Hematopoietic multipotent progenitor cell (in vitro differentiated cells): ENCODE measurements at regions not wholly inside any gene's neighbourhood (a gene's known extent, or its start where the extent isn't known, plus 50 kb on each side); places are given as distances from the start of the nearest gene placed in this dataset.

Experiments
- DNase-seq, 3 donors: peaks; one replicate each; pipeline ENCODE4 v3.0.0-alpha.2; 2011 to 2015; ENCODE audit warnings: low read depth in 2 of 3, low spot score in 2 of 3

GRCh38 chr13:24074678-24075077 is 85.8 kb upstream of the SPATA13 start:
- DNase-seq, result peak in 1 of 3 donors; percentile 40

DNA sequence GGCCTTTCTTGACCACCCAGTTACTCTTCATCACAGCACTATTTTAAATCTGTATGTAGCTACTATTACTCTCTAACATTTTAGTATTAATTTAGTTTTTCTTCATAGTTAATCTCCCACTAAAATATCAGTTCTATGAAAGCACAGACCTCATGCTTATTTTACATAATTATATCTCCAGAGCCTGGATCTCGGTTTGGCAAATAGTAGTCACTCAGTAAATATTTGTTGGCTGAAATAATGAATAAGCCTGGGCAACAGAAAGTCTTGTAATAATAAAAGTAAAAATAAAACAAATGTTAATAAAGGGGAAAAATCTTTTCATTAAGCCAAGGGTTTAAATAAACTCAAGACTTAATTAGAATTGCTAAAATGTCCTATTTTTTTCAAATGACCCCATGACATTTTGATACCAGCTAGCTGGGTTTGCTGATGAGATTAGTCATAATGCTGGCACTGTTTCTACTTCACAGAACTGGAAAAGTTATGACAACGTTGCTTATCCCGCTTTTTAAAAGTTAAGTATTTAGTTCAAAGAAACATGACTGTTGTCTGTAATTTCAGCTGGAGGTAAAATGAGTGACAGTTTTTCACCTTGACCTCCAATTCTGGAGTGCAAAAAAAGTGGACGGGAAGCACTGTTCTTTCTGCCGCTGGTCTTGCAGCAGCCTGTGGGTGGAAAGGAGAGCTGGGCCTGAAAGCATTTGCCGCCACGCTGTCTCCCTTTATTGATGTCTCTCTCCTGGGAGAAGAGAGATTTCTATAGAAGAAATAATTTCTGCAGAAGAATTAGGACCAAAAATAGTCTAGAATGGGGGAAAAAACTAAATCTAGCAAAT is 85.2 kb upstream of the SPATA13 start:
- DNase-seq, result no peak

DNA sequence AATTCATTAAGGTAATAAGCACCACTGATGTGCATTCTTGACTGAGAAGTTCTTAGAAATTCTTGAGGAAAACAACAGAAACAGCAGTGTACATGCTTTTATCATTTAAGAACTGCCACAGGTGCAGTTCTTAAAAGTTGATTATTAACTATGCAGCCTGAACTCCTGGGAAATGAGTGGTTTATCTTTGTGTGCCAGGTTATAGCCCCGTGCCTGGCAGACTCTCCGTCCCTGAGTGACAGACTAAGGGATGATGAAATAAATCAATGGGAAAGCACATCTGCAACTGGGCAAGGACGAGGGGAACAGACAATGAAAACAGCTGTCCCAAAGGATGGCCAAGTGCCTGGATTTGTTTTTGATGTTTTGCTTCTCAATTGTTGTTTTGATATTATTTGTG is 84.4 kb upstream of the SPATA13 start:
- no peak for DNase-seq

DNA sequence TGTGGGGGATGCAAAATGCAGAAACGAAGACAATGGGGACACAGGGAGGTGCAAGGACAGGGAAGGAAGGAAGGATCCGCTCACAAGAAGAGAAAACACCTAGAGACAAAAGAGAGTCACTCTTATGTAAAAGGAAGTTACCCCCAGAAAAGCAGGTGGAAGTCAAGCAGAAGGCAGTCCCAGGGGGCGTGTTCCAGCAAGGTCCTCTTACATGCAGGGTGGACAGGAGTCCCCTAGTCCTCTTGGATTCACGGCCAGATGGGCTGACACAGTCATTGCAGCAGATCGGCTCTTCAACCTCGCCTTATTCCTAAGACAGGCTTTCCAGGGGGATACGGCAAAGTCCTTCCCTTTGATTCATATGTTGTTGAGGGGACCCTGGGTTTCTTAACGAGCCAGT is 83.9 kb upstream of the SPATA13 start:
- DNase-seq, result no peak

DNA sequence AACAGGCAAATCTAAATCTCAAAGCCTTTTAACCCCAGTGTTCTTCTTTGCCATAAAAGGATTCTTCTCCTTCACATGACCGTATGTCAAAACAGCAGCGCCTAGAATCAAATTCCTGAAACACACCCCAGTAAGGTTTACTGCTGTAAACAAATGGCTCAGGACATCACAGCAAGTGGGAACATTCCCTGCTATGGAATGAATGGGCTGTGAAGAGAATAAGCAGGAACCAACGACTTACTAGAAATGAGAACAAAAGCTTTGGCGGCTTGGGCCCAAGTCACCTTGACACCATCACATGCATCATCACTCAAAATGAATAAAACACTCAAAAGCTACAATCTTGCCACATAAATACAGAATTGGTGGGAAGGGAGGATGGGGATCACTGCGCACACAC is 80.4 kb upstream of the SPATA13 start:
- no peak for DNase-seq

GRCh38 chr13:24081387-24081786 is 79.1 kb upstream of the SPATA13 start:
- DNase-seq, result no peak

- DNase-seq, result no peak
Measured at GRCh38 chr13:24083141-24083540, 77.4 kb upstream of the SPATA13 start.

- DNase-seq, result no peak
Measured at GRCh38 chr13:24083722-24084421, 76.6 kb upstream of the SPATA13 start.

GRCh38 chr13:24085662-24086061 is 74.9 kb upstream of the SPATA13 start:
- DNase-seq, result no peak

GRCh38 chr13:24086642-24087041 is 73.9 kb upstream of the SPATA13 start:
- no peak for DNase-seq

GRCh38 chr13:24087605-24088225 is 72.8 kb upstream of the SPATA13 start:
- no peak for DNase-seq

DNA sequence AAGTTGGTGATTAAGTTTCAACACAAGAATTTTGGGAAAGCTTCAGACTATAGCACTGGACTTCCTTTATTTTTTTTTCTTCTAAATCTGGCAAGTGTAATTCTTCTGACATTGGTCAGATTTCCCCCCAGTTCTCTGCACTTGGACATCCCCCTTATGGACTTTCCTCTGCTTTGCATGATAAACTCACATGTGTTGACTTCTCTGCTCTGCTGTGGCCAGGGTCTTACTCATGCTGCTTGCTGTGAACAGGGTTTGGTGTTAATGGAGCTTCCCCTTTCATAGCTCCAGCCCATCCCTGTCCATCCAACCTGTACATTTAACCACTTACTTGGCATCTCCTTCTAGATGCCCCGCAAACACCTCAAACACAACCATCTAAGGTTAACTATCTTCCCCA is 70.5 kb upstream of the SPATA13 start:
- DNase-seq, result no peak

DNA sequence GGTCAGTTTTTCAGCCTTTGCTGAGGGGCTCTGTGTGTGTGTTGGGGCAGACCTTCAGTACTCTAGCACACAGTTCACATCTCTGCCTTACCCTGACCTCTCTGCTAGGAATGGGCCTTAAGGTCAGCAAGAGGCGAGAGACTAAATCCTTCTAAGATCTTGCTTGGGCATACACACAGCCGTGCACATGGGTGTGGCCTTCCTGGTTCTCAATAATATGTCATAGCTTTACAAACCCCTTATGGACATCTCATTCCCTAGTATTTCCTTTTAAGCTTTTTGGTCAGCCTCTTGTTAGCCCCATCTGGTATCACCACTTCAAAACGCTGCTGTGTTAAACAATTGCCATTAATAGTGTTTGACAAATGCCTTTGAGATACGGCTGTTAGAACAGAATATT is 69.4 kb upstream of the SPATA13 start:
- DNase-seq, result no peak

DNA sequence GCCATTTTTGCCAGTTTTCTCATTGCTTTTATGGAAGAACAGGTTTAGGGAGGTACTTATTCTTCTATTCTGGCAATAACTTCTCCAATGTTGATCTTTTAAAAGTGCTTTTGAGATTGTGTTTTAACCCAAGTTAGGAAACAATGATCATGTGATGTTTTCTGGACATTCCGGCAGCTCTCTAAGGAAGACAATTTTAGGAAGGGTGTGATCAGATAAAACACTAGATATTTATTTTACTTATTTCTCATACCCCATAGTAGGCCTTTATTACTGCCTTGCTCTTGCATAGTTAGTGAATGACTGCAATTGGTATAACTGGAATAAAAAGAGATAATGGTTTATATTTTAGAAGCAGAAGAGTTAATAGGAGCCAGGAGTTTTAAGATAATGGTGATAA is 68.4 kb upstream of the SPATA13 start:
- no peak for DNase-seq

DNA sequence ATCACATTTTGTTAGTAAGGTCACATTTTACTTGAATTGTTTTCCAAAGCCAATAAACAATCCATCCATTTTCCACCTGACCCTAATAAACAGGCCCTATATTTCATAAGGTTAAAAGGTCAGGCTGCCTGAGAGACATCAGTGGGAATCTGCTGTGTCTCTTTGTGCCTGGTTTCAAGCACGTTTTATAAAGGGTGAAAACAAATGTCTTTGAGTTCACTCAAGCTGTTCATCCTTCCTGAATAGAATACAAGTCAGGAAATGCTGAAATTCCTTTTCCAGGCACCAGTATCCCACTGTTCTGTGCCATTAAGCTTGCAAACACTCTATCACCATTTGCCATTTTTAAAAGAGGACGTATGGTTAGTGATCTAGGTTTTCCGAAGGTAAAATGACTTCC is 67.5 kb upstream of the SPATA13 start:
- DNase-seq, result no peak

- DNase-seq, result no peak
Measured at GRCh38 chr13:24096659-24097058, 63.9 kb upstream of the SPATA13 start.

GRCh38 chr13:24097064-24097463 is 63.5 kb upstream of the SPATA13 start:
- DNase-seq, result no peak

DNA sequence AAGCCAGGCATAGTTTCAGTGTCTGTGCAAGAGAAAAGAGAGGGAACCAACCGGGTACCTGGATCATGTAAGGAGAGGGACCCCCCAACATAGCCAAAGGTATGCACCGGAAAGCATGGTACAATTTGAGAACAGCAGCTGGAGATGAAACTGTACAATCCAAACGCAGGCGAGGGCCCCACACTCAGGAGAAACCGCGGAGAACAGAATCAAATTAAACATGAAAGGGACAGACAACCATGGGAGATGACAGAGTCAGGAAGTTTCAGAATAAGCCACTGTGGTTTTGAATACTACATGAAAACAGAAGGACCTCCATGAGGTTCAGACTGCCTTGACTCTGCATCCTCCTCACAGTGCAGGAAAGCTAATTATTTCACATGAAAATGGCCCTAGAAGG is 62.9 kb upstream of the SPATA13 start:
- DNase-seq, result no peak

GRCh38 chr13:24099490-24099889 is 61.0 kb upstream of the SPATA13 start:
- no peak for DNase-seq

GRCh38 chr13:24100188-24100587 is 60.3 kb upstream of the SPATA13 start:
- DNase-seq, result no peak

- DNase-seq, result no peak
Measured at GRCh38 chr13:24103782-24104372, 56.6 kb upstream of the SPATA13 start.
